Hepatocyte (in vitro differentiated cells): ENCODE measurements at regions not wholly inside any gene's neighbourhood (a gene's known extent, or its start where the extent isn't known, plus 50 kb on each side); places are given as distances from the start of the nearest gene placed in this dataset.

ENCODE experiments used
- DNase-seq: peaks from one replicate; pipeline ENCODE4 v3.0.0-alpha.2; 2016; ENCODE audit warnings: low spot score
- H2AFZ ChIP-seq: fragments of 200-600 bp; sonication (generic); 2 replicates; pipeline ENCODE4 v1.6.0; 2016; ENCODE audit warnings: antibody characterized with exemption, mild to moderate bottlenecking
- H3K27ac ChIP-seq: fragments of 200-600 bp; sonication (generic); 2 replicates; pipeline ENCODE4 v1.5.1; 2016; ENCODE audit warnings: mild to moderate bottlenecking
- H3K27me3 ChIP-seq: fragments of 200-600 bp; sonication (generic); 2 replicates; pipeline ENCODE4 v1.6.1; 2016
- H3K36me3 ChIP-seq: fragments of 200-600 bp; sonication (generic); replicated peaks from 2 replicates; pipeline ENCODE4 v1.5.1; 2016; ENCODE audit warnings: low read depth; ENCODE audit not compliant: insufficient read depth
- H3K4me1 ChIP-seq: fragments of 200-600 bp; sonication (generic); 2 replicates; pipeline ENCODE4 v1.5.1; 2016; ENCODE audit warnings: mild to moderate bottlenecking, moderate library complexity; ENCODE audit not compliant: insufficient read depth
- H3K4me2 ChIP-seq: fragments of 200-600 bp; sonication (generic); 2 replicates; pipeline ENCODE4 v1.6.0; 2016
- H3K4me3 ChIP-seq: fragments of 200-600 bp; sonication (generic); 2 replicates; pipeline ENCODE4 v1.5.1; 2016; ENCODE audit warnings: mild to moderate bottlenecking
- H3K79me2 ChIP-seq: fragments of 200-600 bp; sonication (generic); 2 replicates; pipeline ENCODE4 v1.6.0; 2017; ENCODE audit warnings: mild to moderate bottlenecking
- H3K9me2 ChIP-seq: fragments of 200-600 bp; sonication (generic); replicated peaks from 2 replicates; pipeline ENCODE4 v1.6.0; 2017; ENCODE audit warnings: mild to moderate bottlenecking; ENCODE audit not compliant: insufficient read depth
- H3K9me3 ChIP-seq: fragments of 200-600 bp; sonication (generic); 2 replicates; pipeline ENCODE4 v1.5.1; 2016; ENCODE audit warnings: low read depth, mild to moderate bottlenecking
- H4K20me1 ChIP-seq: fragments of 200-600 bp; sonication (generic); 2 replicates; pipeline ENCODE4 v1.6.0; 2016; ENCODE audit warnings: mild to moderate bottlenecking; ENCODE audit not compliant: insufficient read depth, poor library complexity, severe bottlenecking
- CTCF ChIP-seq: fragments of 200-600 bp; sonication (generic); IDR thresholded peaks from 2 replicates; pipeline ENCODE4 v1.5.1; 2016; ENCODE audit warnings: antibody characterized with exemption, mild to moderate bottlenecking; ENCODE audit not compliant: poor library complexity
- EZH2 ChIP-seq: fragments of 200-600 bp; sonication (generic); IDR thresholded peaks from 2 replicates; pipeline ENCODE4 v1.6.1; 2016; ENCODE audit warnings: antibody characterized with exemption, mild to moderate bottlenecking, borderline replicate concordance
- EZH2phosphoT487 ChIP-seq: fragments of 200-600 bp; sonication (generic); IDR thresholded peaks from one replicate; pipeline ENCODE4 v1.6.1; 2018; ENCODE audit warnings: antibody characterized with exemption, mild to moderate bottlenecking, low read depth, moderate library complexity; ENCODE audit not compliant: unreplicated experiment, severe bottlenecking
- WGBS: methylation state at CpG from one replicate; pipeline ENCODE4 v1.1.6; 2016; ENCODE audit warnings: low lambda C conversion rate; ENCODE audit errors: missing lambda C conversion rate; 5-methylcytosine and 5-hydroxymethylcytosine counted together

GRCh38 chr7:124649397-124650014, 116.1 kb downstream of the GPR37 start:
- no peaks in the 10 kb centered on the region for H3K4me1 ChIP-seq
- no peaks in the 10 kb centered on the region for H3K9me2 ChIP-seq
- TF ChIP-seq EZH2 (no peak), CTCF (no peak), EZH2phosphoT487 (no peak)
- H3K27ac ChIP-seq, result no peak overlapping the region
- no peaks in the 10 kb centered on the region for H3K36me3 ChIP-seq
- no peak overlapping the region for H3K4me3 ChIP-seq
- no peak overlapping the region for H3K4me2 ChIP-seq
- DNase-seq, result no peak
- no peaks in the 10 kb centered on the region for H3K27me3 ChIP-seq
- no peaks in the 10 kb centered on the region for H4K20me1 ChIP-seq
- no peak overlapping the region for H2AFZ ChIP-seq
- no peaks in the 10 kb centered on the region for H3K79me2 ChIP-seq
- 82% methylated on average over 4 of the region's 4 CpGs for WGBS
- H3K9me3 ChIP-seq, result no peaks in the 10 kb centered on the region

- no peaks in the 10 kb centered on the region for H4K20me1 ChIP-seq
- H3K27ac ChIP-seq, result no peak overlapping the region
- no peak overlapping the region for H3K4me2 ChIP-seq
- no peak for DNase-seq
- no peak for TF ChIP-seq EZH2phosphoT487
- TF ChIP-seq EZH2, result no peak
- no peak for TF ChIP-seq CTCF
- no peaks in the 10 kb centered on the region for H3K4me1 ChIP-seq
- H3K9me3 ChIP-seq, result no peaks in the 10 kb centered on the region
- no peak overlapping the region for H2AFZ ChIP-seq
- H3K36me3 ChIP-seq, result no peaks in the 10 kb centered on the region
- no peaks in the 10 kb centered on the region for H3K27me3 ChIP-seq
- H3K4me3 ChIP-seq, result no peak overlapping the region
- H3K79me2 ChIP-seq, result no peaks in the 10 kb centered on the region
- no peaks in the 10 kb centered on the region for H3K9me2 ChIP-seq
Observed at GRCh38 chr7:124647630-124648306, 117.8 kb downstream of the GPR37 start.

GRCh38 chr7:124645704-124646103, 119.9 kb downstream of the GPR37 start:
- Histone ChIP-seq H3K4me3 (no peak overlapping the region), H3K27me3 (no peaks in the 10 kb centered on the region), H3K4me1 (no peaks in the 10 kb centered on the region), H3K9me2 (no peaks in the 10 kb centered on the region), H3K9me3 (no peaks in the 10 kb centered on the region), H4K20me1 (no peaks in the 10 kb centered on the region), H2AFZ (no peak overlapping the region), H3K36me3 (no peaks in the 10 kb centered on the region), H3K27ac (no peak overlapping the region), H3K79me2 (no peaks in the 10 kb centered on the region), H3K4me2 (no peak overlapping the region)
- no peak for DNase-seq
- WGBS, result 93% methylated on average over 5 of the region's 5 CpGs
- TF ChIP-seq CTCF, result no peak
